RWPE1 (cell line): ENCODE measurements at regions not wholly inside any gene's neighbourhood (a gene's known extent, or its start where the extent isn't known, plus 50 kb on each side); places are given as distances from the start of the nearest gene placed in this dataset.

Experiments
- CTCF ChIA-PET: fragments of 350-600 bp; sonication (Branson Sonifier 250); formaldehyde crosslinking; extraction: SDS; loops from one replicate; lab custom pipeline; 2021; lab: Yijun Ruan, JAX
- POLR2A ChIA-PET: fragments of 400-600 bp; formaldehyde crosslinking; extraction: SDS; loops from one replicate; lab custom pipeline; 2020; ENCODE audit warnings: antibody characterized with exemption; ENCODE audit not compliant: low non-redundant PET; lab: Yijun Ruan, JAX
- DNase-seq: peaks from one replicate; pipeline ENCODE4 v3.0.0; 2012; ENCODE audit warnings: low spot score
- H3K27ac ChIP-seq: fragments of 450-650 bp; 2 replicates; pipeline ENCODE4 v1.5.1; 2017
- TF ChIP-seq, protein P1 (sequence below): fragments of 450-650 bp; conservative IDR thresholded peaks from 2 replicates; pipeline ENCODE4 v1.5.1; 2017; ENCODE audit warnings: low read depth, mild to moderate bottlenecking

DNA sequence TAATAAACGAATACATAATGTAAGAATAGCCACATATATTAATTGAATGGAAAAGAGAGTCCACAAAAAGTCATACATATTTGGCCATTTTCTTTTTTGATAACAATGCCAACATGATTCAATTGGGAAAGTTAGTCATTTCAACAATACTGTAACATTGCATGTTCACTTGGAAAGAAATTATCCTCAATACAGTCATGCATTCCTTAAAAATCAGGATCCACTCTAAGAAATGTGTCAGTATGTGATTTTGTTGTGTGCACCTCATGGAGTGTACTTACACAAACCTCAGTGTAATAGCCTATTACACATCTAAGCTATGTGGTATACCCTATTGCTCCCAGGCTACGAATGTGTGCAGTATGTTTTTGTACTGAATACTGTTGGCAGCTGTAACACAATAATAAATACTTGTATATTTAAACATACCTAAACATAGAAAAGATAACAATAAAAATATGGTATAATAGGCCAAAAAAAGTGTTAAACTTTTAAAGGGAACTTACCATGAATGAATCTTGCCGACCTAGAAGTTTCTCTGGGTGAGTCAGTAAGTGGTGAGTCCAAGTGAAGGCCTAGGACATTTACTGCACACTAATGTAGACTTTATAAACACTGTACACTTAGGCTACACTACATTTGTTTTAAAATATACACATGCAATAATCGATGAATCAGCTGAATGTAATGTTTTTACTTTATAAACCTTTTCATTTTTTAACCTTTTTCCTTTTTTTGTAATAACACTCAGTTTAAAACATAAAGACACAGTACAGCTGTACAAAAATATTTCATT lies 806.8 kb downstream of the PCDH18 start:
- DNase-seq, result no peak
- TF ChIP-seq, protein P1, sequence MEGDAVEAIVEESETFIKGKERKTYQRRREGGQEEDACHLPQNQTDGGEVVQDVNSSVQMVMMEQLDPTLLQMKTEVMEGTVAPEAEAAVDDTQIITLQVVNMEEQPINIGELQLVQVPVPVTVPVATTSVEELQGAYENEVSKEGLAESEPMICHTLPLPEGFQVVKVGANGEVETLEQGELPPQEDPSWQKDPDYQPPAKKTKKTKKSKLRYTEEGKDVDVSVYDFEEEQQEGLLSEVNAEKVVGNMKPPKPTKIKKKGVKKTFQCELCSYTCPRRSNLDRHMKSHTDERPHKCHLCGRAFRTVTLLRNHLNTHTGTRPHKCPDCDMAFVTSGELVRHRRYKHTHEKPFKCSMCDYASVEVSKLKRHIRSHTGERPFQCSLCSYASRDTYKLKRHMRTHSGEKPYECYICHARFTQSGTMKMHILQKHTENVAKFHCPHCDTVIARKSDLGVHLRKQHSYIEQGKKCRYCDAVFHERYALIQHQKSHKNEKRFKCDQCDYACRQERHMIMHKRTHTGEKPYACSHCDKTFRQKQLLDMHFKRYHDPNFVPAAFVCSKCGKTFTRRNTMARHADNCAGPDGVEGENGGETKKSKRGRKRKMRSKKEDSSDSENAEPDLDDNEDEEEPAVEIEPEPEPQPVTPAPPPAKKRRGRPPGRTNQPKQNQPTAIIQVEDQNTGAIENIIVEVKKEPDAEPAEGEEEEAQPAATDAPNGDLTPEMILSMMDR, result no peak
- POLR2A ChIA-PET, result no interaction called here
- H3K27ac ChIP-seq, result no peak overlapping the region
- CTCF ChIA-PET, result interaction anchor here (0.6 kb wide), 1 partner anchor 103 kb away, joined by 3 read pairs; no protein-coding TSS in a partner anchor

DNA sequence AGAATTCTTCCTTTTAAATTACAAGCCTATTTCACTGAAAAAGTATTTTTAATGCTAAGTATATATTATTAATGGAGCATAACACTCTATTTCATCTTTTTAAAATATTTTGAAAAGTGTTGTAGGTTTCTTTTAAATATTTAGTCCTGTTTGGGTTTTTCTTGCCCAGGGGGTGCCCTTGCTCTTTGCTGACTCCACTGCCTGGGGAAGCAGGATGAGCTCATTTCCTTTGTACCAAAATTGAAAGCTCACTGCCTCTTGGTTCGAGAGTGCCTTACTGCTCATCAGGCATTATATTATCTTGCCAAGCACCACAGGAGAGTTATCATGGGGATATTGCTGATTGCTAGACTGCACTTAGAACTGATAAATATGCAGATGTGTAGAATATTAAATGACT lies 819.2 kb downstream of the PCDH18 start:
- no peak for DNase-seq
- POLR2A ChIA-PET, result no interaction called here

DNA sequence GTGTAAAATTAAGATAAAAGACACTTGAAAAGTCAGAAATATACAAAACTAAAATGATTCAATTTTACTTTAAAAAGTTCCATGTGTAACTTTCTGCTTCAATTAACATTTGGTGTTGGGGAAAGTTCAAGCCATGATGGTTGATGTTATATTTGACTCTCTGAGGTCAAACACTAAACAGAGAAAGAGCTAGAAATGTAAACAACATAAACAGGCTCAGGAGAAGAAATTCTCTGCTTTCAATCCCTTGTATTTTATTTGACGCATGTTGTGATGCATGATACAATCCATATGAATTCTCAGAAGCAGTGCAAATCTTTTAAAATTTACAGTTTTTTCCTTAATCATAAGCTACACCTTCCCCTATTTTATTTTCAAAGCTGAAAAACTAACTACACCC lies 822.4 kb downstream of the PCDH18 start:
- ChIA-PET POLR2A (no interaction called here), CTCF (interaction anchor here (0.7 kb wide), 1 partner anchor 251 kb away, joined by 3 read pairs; no protein-coding TSS in a partner anchor)
- TF ChIP-seq, protein P1, result no peak
- no peak overlapping the region for H3K27ac ChIP-seq
- no peak for DNase-seq

More for the DNA sequence above, 819.2 kb downstream of the PCDH18 start:
- CTCF ChIA-PET, result interaction anchor here (0.6 to 0.8 kb wide), 2 partner anchors 20 to 494 kb away, joined by 4 read pairs; no protein-coding TSS in a partner anchor
- no peak overlapping the region for H3K27ac ChIP-seq
- TF ChIP-seq, protein P1, result no peak

DNA sequence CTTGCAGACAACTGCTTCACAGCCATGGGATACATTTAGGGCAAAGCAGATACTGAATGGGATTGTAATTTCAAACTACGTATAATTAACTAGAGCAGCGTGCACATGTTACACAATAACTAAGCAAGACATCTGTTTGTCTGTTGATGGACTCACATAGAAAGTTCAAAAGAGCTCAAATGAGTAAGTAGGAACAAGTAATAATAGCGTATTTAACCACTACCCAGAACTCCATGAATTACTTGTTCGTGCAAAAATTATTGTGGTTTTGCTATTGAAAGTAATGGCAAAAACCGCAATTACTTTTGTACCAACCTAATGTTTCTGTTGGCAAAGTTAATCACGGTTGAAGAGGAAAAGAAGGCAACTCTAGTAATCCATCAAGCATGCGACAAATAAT lies 825.4 kb downstream of the PCDH18 start:
- CTCF ChIA-PET, result no interaction called here
- POLR2A ChIA-PET, result no interaction called here
- no peak for DNase-seq
- H3K27ac ChIP-seq, result no peak overlapping the region
- TF ChIP-seq, protein P1, result no peak

DNA sequence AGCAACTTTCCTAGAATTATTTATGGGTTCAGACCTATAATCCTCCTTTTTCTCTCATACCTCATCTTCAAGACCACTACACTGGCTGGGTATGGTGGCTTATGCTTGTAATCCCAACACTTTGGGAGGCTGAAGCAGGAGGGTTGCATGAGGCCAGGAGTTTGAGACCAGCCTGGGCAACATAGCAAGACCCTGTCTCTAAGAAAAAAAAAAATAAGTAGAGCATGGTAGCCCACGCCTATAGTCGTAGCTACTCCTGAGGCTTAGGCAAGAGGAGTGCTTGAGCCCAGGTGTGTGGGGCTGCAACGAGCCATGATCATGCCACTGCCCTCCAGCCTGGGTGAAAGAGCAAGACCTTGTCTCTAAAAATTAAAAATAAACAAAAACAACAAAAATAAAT lies 832.4 kb downstream of the PCDH18 start:
- TF ChIP-seq, protein P1, result no peak

DNA sequence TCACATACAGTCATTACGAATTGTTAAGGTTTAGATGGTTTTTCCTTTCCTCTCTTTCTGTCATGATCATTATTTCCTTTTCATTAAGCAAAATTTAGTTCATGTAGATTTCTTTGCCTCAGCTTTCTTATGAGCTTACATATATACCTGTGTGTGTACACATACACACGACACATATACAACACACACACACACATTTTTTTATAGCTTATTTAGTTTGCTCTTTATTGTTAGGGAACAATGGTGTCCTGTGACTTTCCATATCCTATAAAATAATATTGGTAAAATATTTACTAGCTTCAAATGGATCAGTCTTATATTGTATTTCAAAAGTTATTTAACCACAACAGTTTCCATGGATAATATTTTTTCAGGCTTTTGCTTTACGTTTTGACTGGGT lies 840.7 kb downstream of the PCDH18 start:
- ChIA-PET CTCF (interaction anchor here (0.7 kb wide), 1 partner anchor 19 kb away, joined by 4 read pairs; no protein-coding TSS in a partner anchor), POLR2A (no interaction called here)
- TF ChIP-seq, protein P1, result no peak
- no peak overlapping the region for H3K27ac ChIP-seq
- DNase-seq, result no peak

More for the DNA sequence above, 832.4 kb downstream of the PCDH18 start:
- DNase-seq, result no peak
- H3K27ac ChIP-seq, result no peak overlapping the region
- ChIA-PET CTCF (no interaction called here), POLR2A (no interaction called here)
